Liver (tissue), 3 donors: ENCODE measurements at regions not wholly inside any gene's neighbourhood (a gene's known extent, or its start where the extent isn't known, plus 50 kb on each side); places are given as distances from the start of the nearest gene placed in this dataset.

Experiments used
- EGR1 ChIP-seq, 2 donors: IDR thresholded peaks; 2 replicates each; pipeline ENCODE4 v1.6.1; 2016 to 2018; ENCODE audit warnings: antibody characterized with exemption in 2 of 2, low read depth in 2 of 2
- FOXA1 ChIP-seq: IDR thresholded peaks from 2 replicates; pipeline ENCODE4 v1.6.1; 2016; ENCODE audit warnings: antibody characterized with exemption
- GABPA ChIP-seq, 2 donors: IDR thresholded peaks in 1 of 2; conservative IDR thresholded peaks in 1 of 2; 2 replicates each; pipeline ENCODE4 v1.6.1; 2016; ENCODE audit warnings: antibody characterized with exemption in 2 of 2, mild to moderate bottlenecking in 1 of 2, moderate library complexity in 1 of 2
- JUND ChIP-seq, 2 donors: IDR thresholded peaks; 2 replicates each; pipeline ENCODE4 v1.6.1; 2016; ENCODE audit warnings: antibody characterized with exemption in 2 of 2
- NR2F2 ChIP-seq: IDR thresholded peaks from 2 replicates; pipeline ENCODE4 v1.6.1; 2016; ENCODE audit warnings: antibody characterized with exemption
- RAD21 ChIP-seq, 2 donors: IDR thresholded peaks; 2 replicates each; pipeline ENCODE4 v1.6.1; 2016; ENCODE audit warnings: antibody characterized with exemption in 2 of 2, mild to moderate bottlenecking in 2 of 2
- SP1 ChIP-seq: IDR thresholded peaks from 2 replicates; pipeline ENCODE4 v1.6.1; 2018; ENCODE audit warnings: antibody characterized with exemption, mild to moderate bottlenecking
- YY1 ChIP-seq: IDR thresholded peaks from 2 replicates; pipeline ENCODE4 v1.6.1; 2016; ENCODE audit warnings: antibody characterized with exemption, mild to moderate bottlenecking
- TF ChIP-seq, protein P1 (sequence below): fragments of 150-350 bp; IDR thresholded peaks from 2 replicates; pipeline ENCODE4 v1.5.1; 2017; ENCODE audit warnings: improper control_type of control experiment, low read depth, low read length; ENCODE audit not compliant: missing input control
- TF ChIP-seq, protein P2 (sequence below): IDR thresholded peaks from 2 replicates; pipeline ENCODE4 v1.6.1; 2016; ENCODE audit warnings: antibody characterized with exemption
- TF ChIP-seq, protein P3 (sequence below): IDR thresholded peaks from 2 replicates; pipeline ENCODE4 v1.6.1; 2016; ENCODE audit warnings: antibody characterized with exemption, mild to moderate bottlenecking
- donor health status: healthy.
- donor health status: healthy.

DNA sequence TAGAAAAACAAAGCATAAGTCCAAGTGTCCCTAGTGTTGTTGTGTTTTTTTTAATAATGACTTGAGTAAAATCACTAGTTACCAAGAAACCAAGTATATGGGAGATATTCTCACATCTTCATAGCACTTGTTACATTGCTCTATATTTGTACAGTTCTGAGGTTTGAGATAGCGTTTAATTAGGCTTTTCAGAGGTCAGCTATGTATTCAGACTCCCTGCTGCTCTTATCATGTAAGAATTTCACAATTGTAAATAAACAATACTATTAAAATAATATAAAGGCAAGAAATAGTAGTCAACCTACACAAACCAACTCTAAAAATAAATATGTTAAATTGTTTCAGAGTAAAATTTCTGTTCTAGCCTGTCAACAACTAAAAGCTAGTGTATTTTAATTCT lies 761.9 kb upstream of the FAM174A start:
- no peak for TF ChIP-seq RAD21 (IDR thresholded peaks at IDR 0.05)
- TF ChIP-seq, protein P1, sequence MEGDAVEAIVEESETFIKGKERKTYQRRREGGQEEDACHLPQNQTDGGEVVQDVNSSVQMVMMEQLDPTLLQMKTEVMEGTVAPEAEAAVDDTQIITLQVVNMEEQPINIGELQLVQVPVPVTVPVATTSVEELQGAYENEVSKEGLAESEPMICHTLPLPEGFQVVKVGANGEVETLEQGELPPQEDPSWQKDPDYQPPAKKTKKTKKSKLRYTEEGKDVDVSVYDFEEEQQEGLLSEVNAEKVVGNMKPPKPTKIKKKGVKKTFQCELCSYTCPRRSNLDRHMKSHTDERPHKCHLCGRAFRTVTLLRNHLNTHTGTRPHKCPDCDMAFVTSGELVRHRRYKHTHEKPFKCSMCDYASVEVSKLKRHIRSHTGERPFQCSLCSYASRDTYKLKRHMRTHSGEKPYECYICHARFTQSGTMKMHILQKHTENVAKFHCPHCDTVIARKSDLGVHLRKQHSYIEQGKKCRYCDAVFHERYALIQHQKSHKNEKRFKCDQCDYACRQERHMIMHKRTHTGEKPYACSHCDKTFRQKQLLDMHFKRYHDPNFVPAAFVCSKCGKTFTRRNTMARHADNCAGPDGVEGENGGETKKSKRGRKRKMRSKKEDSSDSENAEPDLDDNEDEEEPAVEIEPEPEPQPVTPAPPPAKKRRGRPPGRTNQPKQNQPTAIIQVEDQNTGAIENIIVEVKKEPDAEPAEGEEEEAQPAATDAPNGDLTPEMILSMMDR: no peak
- TF ChIP-seq JUND (IDR thresholded peaks at IDR 0.05): no peak
- TF ChIP-seq YY1: no peak
- TF ChIP-seq GABPA (IDR thresholded peaks at IDR 0.05 in 1 of 2, conservative IDR thresholded peaks at IDR 0.05 in 1 of 2): no peak
- no peak for TF ChIP-seq FOXA1
- TF ChIP-seq, protein P2, sequence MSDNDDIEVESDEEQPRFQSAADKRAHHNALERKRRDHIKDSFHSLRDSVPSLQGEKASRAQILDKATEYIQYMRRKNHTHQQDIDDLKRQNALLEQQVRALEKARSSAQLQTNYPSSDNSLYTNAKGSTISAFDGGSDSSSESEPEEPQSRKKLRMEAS: no peak
- no peak for TF ChIP-seq NR2F2
- no peak for TF ChIP-seq EGR1 (IDR thresholded peaks at IDR 0.05; ENCODE audit: low read depth in 2 of 2)
- TF ChIP-seq, protein P3, sequence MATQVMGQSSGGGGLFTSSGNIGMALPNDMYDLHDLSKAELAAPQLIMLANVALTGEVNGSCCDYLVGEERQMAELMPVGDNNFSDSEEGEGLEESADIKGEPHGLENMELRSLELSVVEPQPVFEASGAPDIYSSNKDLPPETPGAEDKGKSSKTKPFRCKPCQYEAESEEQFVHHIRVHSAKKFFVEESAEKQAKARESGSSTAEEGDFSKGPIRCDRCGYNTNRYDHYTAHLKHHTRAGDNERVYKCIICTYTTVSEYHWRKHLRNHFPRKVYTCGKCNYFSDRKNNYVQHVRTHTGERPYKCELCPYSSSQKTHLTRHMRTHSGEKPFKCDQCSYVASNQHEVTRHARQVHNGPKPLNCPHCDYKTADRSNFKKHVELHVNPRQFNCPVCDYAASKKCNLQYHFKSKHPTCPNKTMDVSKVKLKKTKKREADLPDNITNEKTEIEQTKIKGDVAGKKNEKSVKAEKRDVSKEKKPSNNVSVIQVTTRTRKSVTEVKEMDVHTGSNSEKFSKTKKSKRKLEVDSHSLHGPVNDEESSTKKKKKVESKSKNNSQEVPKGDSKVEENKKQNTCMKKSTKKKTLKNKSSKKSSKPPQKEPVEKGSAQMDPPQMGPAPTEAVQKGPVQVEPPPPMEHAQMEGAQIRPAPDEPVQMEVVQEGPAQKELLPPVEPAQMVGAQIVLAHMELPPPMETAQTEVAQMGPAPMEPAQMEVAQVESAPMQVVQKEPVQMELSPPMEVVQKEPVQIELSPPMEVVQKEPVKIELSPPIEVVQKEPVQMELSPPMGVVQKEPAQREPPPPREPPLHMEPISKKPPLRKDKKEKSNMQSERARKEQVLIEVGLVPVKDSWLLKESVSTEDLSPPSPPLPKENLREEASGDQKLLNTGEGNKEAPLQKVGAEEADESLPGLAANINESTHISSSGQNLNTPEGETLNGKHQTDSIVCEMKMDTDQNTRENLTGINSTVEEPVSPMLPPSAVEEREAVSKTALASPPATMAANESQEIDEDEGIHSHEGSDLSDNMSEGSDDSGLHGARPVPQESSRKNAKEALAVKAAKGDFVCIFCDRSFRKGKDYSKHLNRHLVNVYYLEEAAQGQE: no peak
- no peak for TF ChIP-seq SP1
